ENCODE measurements at regions not wholly inside any gene's neighbourhood (a gene's known extent, or its start where the extent isn't known, plus 50 kb on each side); places are given as distances from the start of the nearest gene placed in this dataset.

DNA sequence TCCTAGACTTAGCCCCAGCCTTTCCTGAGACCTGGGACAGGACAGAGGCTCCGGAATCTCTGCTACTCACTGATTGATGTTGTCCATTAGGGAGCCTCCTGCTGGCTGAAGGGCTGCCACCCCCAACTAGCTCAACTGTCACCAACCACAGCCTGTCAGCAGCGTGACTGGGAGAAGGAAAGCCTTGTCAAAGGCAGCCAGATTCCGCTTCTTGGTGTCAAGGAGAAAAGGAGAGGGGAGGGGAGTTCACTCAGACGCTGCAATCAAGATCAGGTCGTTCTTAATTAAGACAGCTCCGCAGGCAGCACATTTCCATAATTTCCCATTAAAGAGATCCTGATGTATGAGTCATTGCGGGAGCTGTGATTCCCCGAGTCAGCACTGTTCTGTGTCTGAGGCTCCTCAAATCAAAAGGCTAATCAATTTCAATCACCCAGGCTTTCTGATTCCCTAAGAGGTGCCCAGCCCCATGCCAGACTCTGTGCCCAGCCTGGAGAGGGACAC, 152.8 kb upstream of the ZBED5 start:
- TF ChIP-seq CTCF (IDR thresholded peaks at IDR 0.05; ENCODE audit: borderline replicate concordance, extremely low read depth, low read length, poor library complexity, severe bottlenecking) (no peak), EZH2 (IDR thresholded peaks at IDR 0.05; ENCODE audit: borderline replicate concordance, low read depth, low read length, severe bottlenecking) (no peak)

All from DND-41 (cell line).